NCI-H1092 (cell line): ENCODE measurements at regions not wholly inside any gene's neighbourhood (a gene's known extent, or its start where the extent isn't known, plus 50 kb on each side); places are given as distances from the start of the nearest gene placed in this dataset.

Source experiments
- DNase-seq: peaks from one replicate; lab custom pipeline; 2025; lab: John Stamatoyannopoulos, UW

- DNase-seq = no peak
These were observed 1250.5 kb downstream of the BRD1 start for GRCh38 chr22:48577014-48577690.

GRCh38 chr22:48576333-48577013 lies 1251.2 kb downstream of the BRD1 start:
- no peak for DNase-seq

GRCh38 chr22:48575618-48576332 lies 1251.9 kb downstream of the BRD1 start:
- no peak for DNase-seq

GRCh38 chr22:48574776-48575617 lies 1252.7 kb downstream of the BRD1 start:
- DNase-seq = no peak

- no peak for DNase-seq
These were observed 1253.9 kb downstream of the BRD1 start for GRCh38 chr22:48573766-48574165.

- DNase-seq = no peak
These were observed 1254.7 kb downstream of the BRD1 start for GRCh38 chr22:48572951-48573350.

- DNase-seq = no peak
These were observed 1256.8 kb downstream of the BRD1 start for GRCh38 chr22:48570912-48571311.

GRCh38 chr22:48569476-48570233 lies 1258.0 kb downstream of the BRD1 start:
- DNase-seq = no peak

GRCh38 chr22:48568736-48569330 lies 1258.8 kb downstream of the BRD1 start:
- no peak for DNase-seq

- DNase-seq = no peak
These were observed 1260.3 kb downstream of the BRD1 start for GRCh38 chr22:48567213-48567975.

GRCh38 chr22:48566741-48567140 lies 1260.9 kb downstream of the BRD1 start:
- DNase-seq = no peak

GRCh38 chr22:48565901-48566501 lies 1261.7 kb downstream of the BRD1 start:
- DNase-seq = no peak

- no peak for DNase-seq
These were observed 1262.7 kb downstream of the BRD1 start for GRCh38 chr22:48564995-48565394.

GRCh38 chr22:48563966-48564330 lies 1263.7 kb downstream of the BRD1 start:
- no peak for DNase-seq

GRCh38 chr22:48563118-48563965 lies 1264.3 kb downstream of the BRD1 start:
- no peak for DNase-seq

GRCh38 chr22:48561676-48562075 lies 1266.0 kb downstream of the BRD1 start:
- no peak for DNase-seq

- no peak for DNase-seq
These were observed 1266.8 kb downstream of the BRD1 start for GRCh38 chr22:48560836-48561235.

- no peak for DNase-seq
These were observed 1267.3 kb downstream of the BRD1 start for GRCh38 chr22:48560389-48560751.
